Astrocyte of the spinal cord (primary cell): ENCODE measurements at regions not wholly inside any gene's neighbourhood (a gene's known extent, or its start where the extent isn't known, plus 50 kb on each side); places are given as distances from the start of the nearest gene placed in this dataset.

Experiments
- DNase-seq: peaks from one replicate; pipeline ENCODE4 v3.0.0; 2011; ENCODE audit warnings: low read depth, low spot score
- H3K4me3 ChIP-seq: 2 replicates; pipeline ENCODE4 v1.5.1; 2011; ENCODE audit warnings: low read depth, mild to moderate bottlenecking, low read length, moderate library complexity
- in situ Hi-C: cut with HindIII; loops from 2 replicates; pipeline ENCODE4 v1.10.0; 2017; ENCODE audit warnings: low sequenced_read_pairs
- TF ChIP-seq, protein P1 (sequence below): IDR thresholded peaks from 2 replicates; pipeline ENCODE4 v1.5.1; 2012; ENCODE audit warnings: low read depth, mild to moderate bottlenecking, low read length, inconsistent platforms

DNA sequence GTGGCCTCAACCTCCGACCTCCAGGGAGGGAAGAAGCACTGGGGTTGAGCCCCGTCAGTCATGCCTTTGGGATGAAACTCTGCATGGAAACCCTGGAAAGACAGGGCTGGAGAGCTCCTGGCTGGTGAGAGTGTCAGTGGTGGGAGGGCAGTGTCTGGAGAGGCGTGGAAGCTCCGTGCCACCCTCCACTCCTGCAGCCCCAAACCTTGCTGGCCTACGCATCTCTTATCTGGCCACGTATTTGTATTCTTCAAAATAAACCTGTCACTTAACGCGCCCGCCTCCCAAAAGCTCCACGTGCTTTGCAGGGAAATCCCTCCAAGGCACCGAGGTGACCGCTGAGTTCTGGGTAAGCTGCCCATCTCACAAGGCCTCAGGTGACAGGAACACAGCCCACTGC lies 84.3 kb downstream of the TEX29 start:
- no peak overlapping the region for H3K4me3 ChIP-seq
- no peak for DNase-seq
- in situ Hi-C loops, result no loop called here
- TF ChIP-seq, protein P1, sequence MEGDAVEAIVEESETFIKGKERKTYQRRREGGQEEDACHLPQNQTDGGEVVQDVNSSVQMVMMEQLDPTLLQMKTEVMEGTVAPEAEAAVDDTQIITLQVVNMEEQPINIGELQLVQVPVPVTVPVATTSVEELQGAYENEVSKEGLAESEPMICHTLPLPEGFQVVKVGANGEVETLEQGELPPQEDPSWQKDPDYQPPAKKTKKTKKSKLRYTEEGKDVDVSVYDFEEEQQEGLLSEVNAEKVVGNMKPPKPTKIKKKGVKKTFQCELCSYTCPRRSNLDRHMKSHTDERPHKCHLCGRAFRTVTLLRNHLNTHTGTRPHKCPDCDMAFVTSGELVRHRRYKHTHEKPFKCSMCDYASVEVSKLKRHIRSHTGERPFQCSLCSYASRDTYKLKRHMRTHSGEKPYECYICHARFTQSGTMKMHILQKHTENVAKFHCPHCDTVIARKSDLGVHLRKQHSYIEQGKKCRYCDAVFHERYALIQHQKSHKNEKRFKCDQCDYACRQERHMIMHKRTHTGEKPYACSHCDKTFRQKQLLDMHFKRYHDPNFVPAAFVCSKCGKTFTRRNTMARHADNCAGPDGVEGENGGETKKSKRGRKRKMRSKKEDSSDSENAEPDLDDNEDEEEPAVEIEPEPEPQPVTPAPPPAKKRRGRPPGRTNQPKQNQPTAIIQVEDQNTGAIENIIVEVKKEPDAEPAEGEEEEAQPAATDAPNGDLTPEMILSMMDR, result no peak

DNA sequence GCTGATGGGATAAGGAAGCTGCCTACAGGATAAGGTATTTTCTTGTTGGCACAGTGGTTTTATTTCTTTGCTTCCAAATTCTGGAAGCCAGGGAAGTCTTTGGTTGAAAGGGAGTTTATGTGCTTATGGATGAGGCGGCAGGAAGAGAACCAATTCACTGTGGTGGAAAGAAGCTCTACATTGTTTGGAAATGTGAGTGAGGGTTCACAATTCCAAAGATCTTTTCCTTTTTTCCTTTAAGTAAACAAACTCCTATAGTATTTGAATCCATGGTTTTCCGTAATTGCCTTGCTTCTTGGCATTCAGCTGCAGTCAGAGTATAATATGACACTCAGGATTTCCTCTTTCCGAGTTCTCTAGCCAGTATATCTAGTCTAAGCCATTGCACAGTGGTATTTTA lies 86.2 kb downstream of the TEX29 start:
- no peak for DNase-seq
- TF ChIP-seq, protein P1, result no peak
- H3K4me3 ChIP-seq, result no peak overlapping the region
- in situ Hi-C loops, result no loop called here

DNA sequence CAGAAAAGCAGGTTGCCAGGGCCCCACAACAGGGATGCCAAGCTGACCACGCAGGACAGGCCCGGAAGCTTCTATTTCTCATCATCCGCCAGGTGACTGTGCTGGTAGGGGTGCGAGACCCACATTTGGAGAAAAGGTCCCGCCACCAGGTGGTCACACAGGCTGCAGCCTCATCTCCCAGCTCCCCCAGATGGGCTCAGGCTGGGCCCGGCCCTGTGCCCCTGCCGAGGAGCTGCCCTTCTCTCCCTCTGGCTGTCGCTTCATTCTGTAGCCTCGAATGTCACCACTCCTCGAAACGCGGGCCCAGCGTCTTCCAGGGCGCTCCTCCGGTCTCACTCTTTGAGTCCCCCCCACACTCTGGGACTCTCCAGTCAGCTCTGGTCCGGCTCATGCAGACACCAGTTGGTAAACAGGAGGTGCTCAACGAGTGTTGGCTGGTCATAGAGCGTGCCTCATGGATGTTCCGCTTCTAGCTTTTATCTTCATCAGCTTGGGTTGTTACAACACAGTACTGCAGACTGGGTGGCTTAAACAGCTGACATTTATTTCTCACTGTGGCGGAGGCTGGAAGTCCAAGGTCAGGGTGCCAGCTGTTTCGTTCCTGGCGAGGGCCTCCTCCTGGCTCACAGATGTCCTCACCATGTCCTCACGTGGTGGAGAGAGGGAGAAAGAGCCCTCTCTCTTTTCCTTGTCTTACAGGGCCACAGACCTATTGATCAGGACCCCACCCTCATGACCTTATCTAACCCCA lies 87.1 kb downstream of the TEX29 start:
- no peak for DNase-seq
- TF ChIP-seq, protein P1, result no peak
- no peak overlapping the region for H3K4me3 ChIP-seq
- in situ Hi-C loops, result no loop called here

DNA sequence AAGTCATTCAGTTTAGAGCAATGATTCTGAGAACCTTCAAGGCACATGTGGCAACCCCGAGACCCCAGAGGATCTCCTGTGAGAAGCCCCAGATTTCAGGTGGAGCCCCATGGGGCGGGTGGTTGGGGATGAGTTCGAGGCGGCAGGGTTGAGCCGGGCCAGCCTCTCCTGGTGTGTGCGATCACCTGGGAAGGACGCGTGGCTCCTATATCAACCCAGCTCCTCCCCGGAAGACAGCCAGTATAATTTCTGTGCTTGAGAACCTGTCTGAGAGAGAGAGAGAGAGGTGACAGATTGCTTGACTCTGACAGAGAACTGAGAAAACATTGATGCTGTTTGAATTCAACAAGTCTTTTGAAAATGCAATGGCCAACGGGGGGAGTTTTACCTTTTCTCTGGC lies 89.0 kb downstream of the TEX29 start:
- DNase-seq, result no peak
- TF ChIP-seq, protein P1, result no peak
- in situ Hi-C loops, result no loop called here
- no peak overlapping the region for H3K4me3 ChIP-seq

DNA sequence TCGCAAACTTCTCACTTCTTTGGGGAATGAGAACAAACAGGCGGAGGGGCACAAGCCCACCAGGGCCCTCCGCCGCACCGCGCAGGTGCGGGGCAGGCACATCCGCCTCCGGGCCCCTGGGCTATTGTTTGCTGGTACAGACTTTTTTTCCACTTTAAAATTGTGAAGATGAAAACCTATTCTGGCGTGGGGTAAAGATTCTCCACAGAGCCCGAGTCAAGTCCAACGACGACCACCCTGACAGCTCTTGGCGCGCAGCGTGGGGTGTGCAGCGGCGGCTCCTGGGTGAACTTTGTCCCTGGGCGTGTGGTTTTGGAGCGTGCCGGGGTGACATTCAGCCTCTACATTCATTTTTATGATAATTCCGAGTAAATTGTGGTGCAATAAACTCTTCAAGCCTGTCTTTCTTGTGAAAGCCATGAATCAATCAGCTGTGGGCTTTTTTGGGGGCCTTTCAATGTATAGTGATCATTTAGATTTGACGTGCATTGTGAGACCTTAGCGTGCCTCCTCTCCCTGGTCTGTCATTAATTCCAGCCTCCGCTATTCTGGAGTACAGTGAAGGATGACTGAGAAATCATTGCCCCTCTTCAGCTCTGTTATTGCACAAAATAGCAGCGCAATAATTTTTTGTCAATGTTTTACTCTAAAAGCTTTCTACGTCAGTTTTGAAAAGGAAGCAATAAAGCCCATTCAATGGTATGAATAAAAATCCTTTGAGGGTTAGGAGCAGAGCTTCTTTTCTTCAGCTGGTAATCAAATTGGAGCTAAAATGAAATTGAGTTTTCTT lies 90.0 kb downstream of the TEX29 start:
- in situ Hi-C loops, result no loop called here
- TF ChIP-seq, protein P1, result no peak
- H3K4me3 ChIP-seq, result no peak overlapping the region
- DNase-seq, result no peak

DNA sequence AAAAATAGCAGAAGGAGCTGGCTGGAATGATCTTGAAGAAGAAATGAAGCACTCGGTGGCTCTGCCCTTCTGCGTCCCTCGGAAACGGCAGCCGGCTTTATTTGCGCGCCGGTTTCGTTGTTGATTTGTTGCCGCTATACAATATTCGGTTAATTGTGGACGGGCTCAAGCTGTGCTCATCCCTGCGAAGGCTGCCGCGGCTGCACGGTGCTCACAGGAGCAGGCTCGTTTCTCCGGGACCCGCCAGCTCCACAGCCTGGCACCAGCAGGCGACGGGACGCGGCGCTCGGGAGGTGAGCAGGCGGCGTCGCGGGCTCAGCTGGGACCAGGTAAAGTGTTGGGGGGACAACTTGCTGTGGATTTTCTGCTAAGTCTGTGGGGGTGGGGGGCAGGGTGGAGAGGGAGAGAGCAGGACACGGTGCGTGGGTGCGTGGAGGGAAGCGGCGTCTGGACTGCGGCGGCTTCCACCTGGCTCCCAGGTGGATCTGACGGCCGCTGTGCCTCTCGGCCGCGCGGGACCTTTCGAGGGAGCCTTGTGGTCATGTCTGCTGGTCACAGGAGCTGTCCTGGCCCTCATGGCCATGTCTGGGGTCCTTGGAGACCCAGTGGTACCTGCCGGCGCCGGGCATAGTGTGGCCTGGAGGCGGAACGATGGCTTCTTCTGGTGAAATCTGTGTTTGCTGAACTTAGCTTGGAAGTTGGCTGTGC lies 90.9 kb downstream of the TEX29 start:
- in situ Hi-C loops, result no loop called here
- TF ChIP-seq, protein P1, result no peak
- DNase-seq, result no peak
- no peak overlapping the region for H3K4me3 ChIP-seq
